HG03565 (cell line): ENCODE measurements at regions not wholly inside any gene's neighbourhood (a gene's known extent, or its start where the extent isn't known, plus 50 kb on each side); places are given as distances from the start of the nearest gene placed in this dataset.
A peak's percentile ranks its signal among the peaks of the same experiment; 100 is the strongest.

Source experiments
- ATAC-seq: cut with Tn5 transposase; IDR thresholded peaks from one replicate; pipeline ENCODE4 v1.9.1; 2021; ENCODE audit warnings: mild to moderate bottlenecking, moderate library complexity; ENCODE audit not compliant: unreplicated experiment

GRCh38 chr7:114853189-114853588, 68.7 kb upstream of the MDFIC start:
- no peak for ATAC-seq

GRCh38 chr7:114854369-114854768, 67.5 kb upstream of the MDFIC start:
- no peak for ATAC-seq

DNA sequence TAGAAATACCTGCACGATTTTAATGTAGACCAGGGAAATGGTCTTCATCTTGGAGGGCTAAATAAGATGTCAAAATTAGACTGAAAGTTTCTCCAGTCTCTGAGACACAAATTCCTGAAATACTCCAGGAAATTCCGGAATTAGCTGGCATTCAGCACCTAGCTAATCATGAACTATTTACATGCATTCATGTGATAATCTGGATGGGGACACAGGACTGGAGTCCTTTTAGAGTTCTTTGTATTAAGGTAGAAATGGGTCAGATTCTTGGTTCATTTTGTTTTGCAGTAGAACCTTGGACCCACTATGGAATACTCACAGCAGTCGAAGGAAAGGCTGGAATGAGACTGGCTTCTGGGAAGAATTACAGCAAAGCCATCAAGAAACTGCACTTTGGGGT, 65.3 kb upstream of the MDFIC start:
- no peak for ATAC-seq

GRCh38 chr7:114857605-114858004, 64.3 kb upstream of the MDFIC start:
- no peak for ATAC-seq

DNA sequence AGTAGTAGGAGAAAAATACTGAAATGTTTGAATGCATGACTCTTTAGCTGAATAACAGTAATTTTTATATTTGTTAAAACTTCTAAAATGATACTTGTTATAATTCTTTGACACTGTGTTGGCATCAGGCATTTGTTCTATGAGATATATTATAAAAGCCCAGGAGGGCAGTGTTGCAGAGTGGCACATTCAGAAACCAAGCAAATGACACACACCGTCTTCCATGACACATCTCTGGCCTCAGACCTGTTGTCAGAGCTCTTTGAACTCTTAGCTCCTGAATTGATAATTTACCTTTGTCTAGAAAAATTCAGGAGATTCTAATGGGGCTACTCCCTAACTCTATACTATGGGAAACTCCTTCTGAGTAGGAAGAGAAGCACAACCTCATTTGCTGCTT, 62.4 kb upstream of the MDFIC start:
- no peak for ATAC-seq

DNA sequence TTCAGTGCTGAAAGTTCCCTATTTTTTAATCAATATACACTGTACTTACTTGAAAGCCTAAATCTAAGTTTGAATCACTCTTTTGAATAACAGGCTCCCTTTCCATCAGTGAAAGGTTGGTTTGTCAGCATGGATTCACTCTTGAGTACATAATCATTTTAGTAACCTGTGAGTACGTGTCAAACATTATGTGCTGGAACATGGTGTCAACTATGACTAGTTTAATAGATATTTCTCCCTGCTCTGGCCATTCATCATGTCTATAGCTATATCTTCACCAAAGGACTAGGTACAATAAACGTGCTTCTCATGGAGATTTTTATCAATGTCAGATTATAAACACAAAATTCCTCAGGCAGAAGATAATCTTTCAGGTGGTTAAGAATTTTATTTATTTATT, 61.7 kb upstream of the MDFIC start:
- ATAC-seq = no peak

DNA sequence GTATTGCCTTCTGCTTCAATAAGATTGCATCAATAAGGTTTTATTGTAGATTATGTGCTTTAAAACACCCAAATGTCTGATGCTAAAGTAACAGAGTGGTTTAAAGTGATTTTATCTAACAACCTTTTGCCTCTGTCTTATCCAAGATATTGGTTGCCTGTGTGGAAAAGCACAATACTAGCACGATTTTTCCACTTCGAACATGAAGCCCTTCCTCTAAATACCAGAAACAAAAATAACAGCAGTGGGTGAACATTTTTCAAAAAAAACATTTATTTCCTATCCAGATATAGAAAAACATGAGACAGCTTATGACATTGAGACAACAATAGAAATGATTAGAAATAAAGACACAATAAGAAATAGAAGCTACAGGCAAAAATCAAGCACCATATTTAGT, 59.5 kb upstream of the MDFIC start:
- ATAC-seq = no peak

GRCh38 chr7:114864278-114864677, 57.6 kb upstream of the MDFIC start:
- no peak for ATAC-seq

GRCh38 chr7:114865564-114865963, 56.3 kb upstream of the MDFIC start:
- peak; percentile 90 for ATAC-seq
